Loucy (cell line): ENCODE measurements at regions not wholly inside any gene's neighbourhood (a gene's known extent, or its start where the extent isn't known, plus 50 kb on each side); places are given as distances from the start of the nearest gene placed in this dataset.

Source experiments
- EZH2phosphoT487 ChIP-seq: fragments of 200-600 bp; IDR thresholded peaks from 2 replicates; pipeline ENCODE4 v1.6.1; 2018; ENCODE audit warnings: antibody characterized with exemption, mild to moderate bottlenecking, moderate library complexity, borderline replicate concordance
- TF ChIP-seq, protein P1 (sequence below): fragments of 200-600 bp; sonication (generic); conservative IDR thresholded peaks from 2 replicates; pipeline ENCODE4 v1.5.1; 2014; ENCODE audit warnings: mild to moderate bottlenecking, antibody characterized with exemption, low read length

GRCh38 chr2:108111936-108112335 is 125.6 kb downstream of the SLC5A7 start:
- TF ChIP-seq, protein P1, sequence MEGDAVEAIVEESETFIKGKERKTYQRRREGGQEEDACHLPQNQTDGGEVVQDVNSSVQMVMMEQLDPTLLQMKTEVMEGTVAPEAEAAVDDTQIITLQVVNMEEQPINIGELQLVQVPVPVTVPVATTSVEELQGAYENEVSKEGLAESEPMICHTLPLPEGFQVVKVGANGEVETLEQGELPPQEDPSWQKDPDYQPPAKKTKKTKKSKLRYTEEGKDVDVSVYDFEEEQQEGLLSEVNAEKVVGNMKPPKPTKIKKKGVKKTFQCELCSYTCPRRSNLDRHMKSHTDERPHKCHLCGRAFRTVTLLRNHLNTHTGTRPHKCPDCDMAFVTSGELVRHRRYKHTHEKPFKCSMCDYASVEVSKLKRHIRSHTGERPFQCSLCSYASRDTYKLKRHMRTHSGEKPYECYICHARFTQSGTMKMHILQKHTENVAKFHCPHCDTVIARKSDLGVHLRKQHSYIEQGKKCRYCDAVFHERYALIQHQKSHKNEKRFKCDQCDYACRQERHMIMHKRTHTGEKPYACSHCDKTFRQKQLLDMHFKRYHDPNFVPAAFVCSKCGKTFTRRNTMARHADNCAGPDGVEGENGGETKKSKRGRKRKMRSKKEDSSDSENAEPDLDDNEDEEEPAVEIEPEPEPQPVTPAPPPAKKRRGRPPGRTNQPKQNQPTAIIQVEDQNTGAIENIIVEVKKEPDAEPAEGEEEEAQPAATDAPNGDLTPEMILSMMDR, result no peak
- TF ChIP-seq EZH2phosphoT487, result no peak
